HCT116 (cell line): ENCODE measurements at regions not wholly inside any gene's neighbourhood (a gene's known extent, or its start where the extent isn't known, plus 50 kb on each side); places are given as distances from the start of the nearest gene placed in this dataset.

Experiments
- ATAC-seq: fragments of 200-7000 bp; cut with Tn5 transposase; 2 replicates; pipeline ENCODE4 v1.9.1; 2020; ENCODE audit warnings: mild to moderate bottlenecking, moderate library complexity
- BruUV-seq: library from RNA; stranded (reverse); fragments of 400-500 nt; replicated peaks from 2 replicates; lab custom pipeline; 2021; lab: Mats Ljungman, UMichigan
- CTCF ChIA-PET: fragments of 300-600 bp; sonication (Branson Sonifier 250); formaldehyde crosslinking; loops from one replicate; lab custom pipeline; 2021; ENCODE audit warnings: antibody characterized with exemption; lab: Charles Lee
- POLR2A ChIA-PET: fragments of 300-600, 350-600 bp; sonication (Branson Sonifier 250); formaldehyde crosslinking; loops from one replicate; lab custom pipeline; 2021; ENCODE audit warnings: antibody characterized with exemption; lab: Charles Lee
- RAD21 ChIA-PET, 2 experiments: fragments of 300-600 bp; sonication (Branson Sonifier 250); formaldehyde crosslinking; loops; one replicate each; lab custom pipeline; 2023; ENCODE audit warnings: low total read pairs in 2 of 2; ENCODE audit not compliant: uncharacterized antibody in 2 of 2, unreplicated experiment in 2 of 2, low non-redundant PET in 1 of 2; lab: Charles Lee
- DNase-seq: peaks from one replicate; pipeline ENCODE4 v3.0.0-alpha.2; 2010; ENCODE audit warnings: low read depth, low spot score
- H2AFZ ChIP-seq: fragments of 200-600 bp; shearing (Covaris generic), sonication (generic); 2 replicates; pipeline ENCODE4 v1.6.1; 2017; ENCODE audit warnings: low read depth, mixed run types, mixed read lengths, antibody characterized with exemption, low read length; ENCODE audit not compliant: poor library complexity, severe bottlenecking
- H3K27ac ChIP-seq: 2 replicates; pipeline ENCODE4 v1.5.1; 2012; ENCODE audit warnings: low read depth, low read length
- H3K27me3 ChIP-seq: fragments of 200-600 bp; sonication (generic); 2 replicates; pipeline ENCODE4 v1.6.1; 2016; ENCODE audit warnings: mixed run types, low read length, mixed read lengths; ENCODE audit not compliant: insufficient read depth
- H3K36me3 ChIP-seq, 2 experiments: fragments of 200-500 bp in 1 of 2; fragments of 200-600 bp in 1 of 2; sonication (Bioruptor generic) in 1 of 2; sonication (generic) in 1 of 2; 2 replicates each; pipeline versions ENCODE4 v1.5.1 to v1.6.1; 2014 to 2016; ENCODE audit warnings: low read length in 2 of 2, inconsistent platforms in 1 of 2, mixed read lengths in 1 of 2, mixed run types in 1 of 2; ENCODE audit not compliant: insufficient read depth in 2 of 2, control insufficient read depth in 1 of 2
- H3K4me1 ChIP-seq, 2 experiments: fragments of 200-600 bp in 1 of 2; sonication (generic) in 1 of 2; 2 replicates each; pipeline versions ENCODE4 v1.5.1 to v1.6.1; 2012 to 2017; ENCODE audit warnings: low read length in 2 of 2, inconsistent platforms in 1 of 2, mild to moderate bottlenecking in 1 of 2, mixed read lengths in 1 of 2, mixed run types in 1 of 2, moderate library complexity in 1 of 2; ENCODE audit not compliant: insufficient read depth in 2 of 2, control insufficient read depth in 1 of 2
- H3K4me2 ChIP-seq: fragments of 200-600 bp; sonication (generic); 2 replicates; pipeline ENCODE4 v1.6.1; 2017; ENCODE audit warnings: mixed run types, low read length, mixed read lengths
- H3K4me3 ChIP-seq, 2 experiments: fragments of 200-600 bp in 1 of 2; sonication (generic) in 1 of 2; replicated peaks in 1 of 2; 2 replicates each; pipeline ENCODE4 v1.5.1; 2011 to 2016; ENCODE audit warnings: low read length in 2 of 2, control low read depth in 1 of 2, low read depth in 1 of 2, mild to moderate bottlenecking in 1 of 2, mixed read lengths in 1 of 2, mixed run types in 1 of 2
- H3K79me2 ChIP-seq: fragments of 200-600 bp; sonication (generic); 2 replicates; pipeline ENCODE4 v1.6.1; 2017; ENCODE audit warnings: mild to moderate bottlenecking, mixed run types, low read length, moderate library complexity, mixed read lengths; ENCODE audit not compliant: insufficient read depth
- H3K9ac ChIP-seq: fragments of 200-600 bp; sonication (generic); 2 replicates; pipeline ENCODE4 v1.6.1; 2016; ENCODE audit warnings: low read length, mixed read lengths
- H3K9me2 ChIP-seq: fragments of 200-600 bp; sonication (generic), shearing (Covaris generic); 2 replicates; pipeline ENCODE4 v1.6.1; 2017; ENCODE audit warnings: mixed run types, mild to moderate bottlenecking, moderate library complexity; ENCODE audit not compliant: insufficient read depth
- H3K9me3 ChIP-seq, 2 experiments: fragments of 200-500 bp in 1 of 2; fragments of 200-600 bp in 1 of 2; sonication (Bioruptor generic) in 1 of 2; sonication (generic) in 1 of 2; 2 replicates each; pipeline ENCODE4 v1.6.1; 2014 to 2017; ENCODE audit warnings: low read length in 2 of 2, mixed read lengths in 2 of 2, inconsistent platforms in 1 of 2, low read depth in 1 of 2, mild to moderate bottlenecking in 1 of 2, mixed run types in 1 of 2, moderate library complexity in 1 of 2; ENCODE audit not compliant: control insufficient read depth in 1 of 2, insufficient read depth in 1 of 2
- H4K20me1 ChIP-seq: fragments of 200-600 bp; sonication (generic), shearing (Covaris generic); 2 replicates; pipeline ENCODE4 v1.6.1; 2017; ENCODE audit warnings: mixed run types, mild to moderate bottlenecking, moderate library complexity; ENCODE audit not compliant: insufficient read depth
- CBX3 ChIP-seq: IDR thresholded peaks from 2 replicates; pipeline ENCODE4 v1.6.1; 2012; ENCODE audit warnings: low read depth
- CEBPB ChIP-seq: IDR thresholded peaks from 2 replicates; pipeline ENCODE4 v1.6.1; 2012; ENCODE audit warnings: low read depth
- EGR1 ChIP-seq: IDR thresholded peaks from 2 replicates; pipeline ENCODE4 v1.6.1; 2012; ENCODE audit warnings: low read depth
- EZH2 ChIP-seq: fragments of 200-600 bp; sonication (generic); IDR thresholded peaks from 2 replicates; pipeline ENCODE4 v1.6.1; 2017; ENCODE audit warnings: antibody characterized with exemption, mixed run types
- FOSL1 ChIP-seq: IDR thresholded peaks from 2 replicates; pipeline ENCODE4 v1.6.1; 2012; ENCODE audit warnings: low read depth
- POLR2A ChIP-seq: IDR thresholded peaks from 2 replicates; pipeline ENCODE4 v1.7.0; 2011; ENCODE audit warnings: borderline replicate concordance; ENCODE audit not compliant: insufficient read depth, insufficient read length; ENCODE audit errors: extremely low read depth
- POLR2AphosphoS5 ChIP-seq: IDR thresholded peaks from 2 replicates; pipeline ENCODE4 v1.6.1; 2011; ENCODE audit warnings: mild to moderate bottlenecking, low read depth, low read length, moderate library complexity
- SRF ChIP-seq: IDR thresholded peaks from 2 replicates; pipeline ENCODE4 v1.6.1; 2012; ENCODE audit warnings: low read depth
- TCF7L2 ChIP-seq: IDR thresholded peaks from 2 replicates; pipeline ENCODE4 v1.7.0; 2011; ENCODE audit warnings: borderline replicate concordance, inconsistent platforms; ENCODE audit not compliant: insufficient read depth, insufficient read length; ENCODE audit errors: extremely low read depth
- YY1 ChIP-seq: IDR thresholded peaks from 2 replicates; pipeline ENCODE4 v1.6.1; 2011; ENCODE audit warnings: low read length, low read depth, moderate library complexity, mild to moderate bottlenecking; ENCODE audit not compliant: insufficient replicate concordance; ENCODE audit errors: extremely low read depth
- ZBTB33 ChIP-seq: IDR thresholded peaks from 2 replicates; pipeline ENCODE4 v1.6.1; 2011; ENCODE audit warnings: mild to moderate bottlenecking, low read length, moderate library complexity; ENCODE audit not compliant: insufficient replicate concordance; ENCODE audit errors: extremely low read depth
- ZFX ChIP-seq: fragments of 450-650 bp; IDR thresholded peaks from 2 replicates; pipeline ENCODE4 v1.6.1; 2017
- ZNF274 ChIP-seq: fragments of 200-500 bp; sonication (Bioruptor generic); IDR thresholded peaks from 2 replicates; pipeline ENCODE4 v1.6.1; 2014; ENCODE audit warnings: mild to moderate bottlenecking, low read depth, low read length, inconsistent platforms
- intact Hi-C: fragments of 100-400 bp; cut with micrococcal nuclease; formaldehyde crosslinking; loops from 2 replicates; pipeline ENCODE4 v1.10.0; 2022
- TF ChIP-seq, protein P1 (sequence below): IDR thresholded peaks from 2 replicates; pipeline ENCODE4 v1.6.1; 2012
- TF ChIP-seq, protein P2 (sequence below), 3 experiments: fragments of 200-600 bp in 1 of 3; sonication (generic) in 1 of 3; IDR thresholded peaks in 2 of 3; conservative IDR thresholded peaks in 1 of 3; 2 replicates each; pipeline ENCODE4 v1.5.1; 2012 to 2017; ENCODE audit warnings: low read depth in 2 of 3, low read length in 2 of 3, antibody characterized with exemption in 1 of 3, borderline replicate concordance in 1 of 3, control low read depth in 1 of 3, mild to moderate bottlenecking in 1 of 3, mixed read lengths in 1 of 3, mixed run types in 1 of 3, moderate library complexity in 1 of 3; ENCODE audit not compliant: insufficient read depth in 1 of 3
- TF ChIP-seq, protein P3 (sequence below): IDR thresholded peaks from 2 replicates; pipeline ENCODE4 v1.6.1; 2012
- TF ChIP-seq, protein P4 (sequence below): IDR thresholded peaks from 2 replicates; pipeline ENCODE4 v1.6.1; 2012; ENCODE audit warnings: low read depth

DNA sequence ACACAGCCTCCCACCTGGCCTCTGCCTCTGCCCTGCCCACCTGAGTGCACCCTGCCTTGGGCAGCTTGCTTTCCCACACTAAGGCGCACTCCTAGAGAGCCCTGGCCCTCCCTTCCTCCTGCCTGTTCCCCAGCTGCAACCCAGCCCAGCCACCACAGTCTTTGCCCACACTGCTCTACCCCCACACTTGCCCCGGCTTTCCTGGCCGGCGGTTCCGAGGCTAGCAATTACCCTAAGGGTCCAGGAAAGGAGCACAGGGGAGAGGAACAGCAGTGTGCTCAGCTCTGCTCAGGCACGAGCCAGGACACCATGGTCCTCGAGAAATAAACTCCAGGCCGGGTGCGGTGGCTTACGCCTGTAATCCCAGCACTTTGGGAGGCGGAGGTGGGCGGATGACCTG is 237.8 kb upstream of the RAB6C start:
- BruUV-seq, result no TSS peak
- intact Hi-C loops, result no loop called here

More for the DNA sequence above, 237.8 kb upstream of the RAB6C start:
- H2AFZ ChIP-seq, result no peak overlapping the region
- ChIA-PET RAD21 (no interaction called here), CTCF (no interaction called here)
- H3K79me2 ChIP-seq, result no peaks in the 10 kb centered on the region
- H3K27ac ChIP-seq, result no peak overlapping the region
- no peak for DNase-seq
- H4K20me1 ChIP-seq, result no peaks in the 10 kb centered on the region
- H3K36me3 ChIP-seq, result no peaks in the 10 kb centered on the region
- H3K4me3 ChIP-seq, result no peak overlapping the region
- H3K4me2 ChIP-seq, result no peak overlapping the region
- no peaks in the 10 kb centered on the region for H3K9me2 ChIP-seq
- TF ChIP-seq EZH2 (no peak), YY1 (no peak), CEBPB (no peak), SRF (no peak), ZFX (no peak), ZNF274 (no peak), POLR2AphosphoS5 (no peak), POLR2A (no peak), FOSL1 (no peak), TCF7L2 (no peak), ZBTB33 (no peak), EGR1 (no peak), CBX3 (no peak)
- TF ChIP-seq, protein P1, sequence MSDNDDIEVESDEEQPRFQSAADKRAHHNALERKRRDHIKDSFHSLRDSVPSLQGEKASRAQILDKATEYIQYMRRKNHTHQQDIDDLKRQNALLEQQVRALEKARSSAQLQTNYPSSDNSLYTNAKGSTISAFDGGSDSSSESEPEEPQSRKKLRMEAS, result no peak
- TF ChIP-seq, protein P2, sequence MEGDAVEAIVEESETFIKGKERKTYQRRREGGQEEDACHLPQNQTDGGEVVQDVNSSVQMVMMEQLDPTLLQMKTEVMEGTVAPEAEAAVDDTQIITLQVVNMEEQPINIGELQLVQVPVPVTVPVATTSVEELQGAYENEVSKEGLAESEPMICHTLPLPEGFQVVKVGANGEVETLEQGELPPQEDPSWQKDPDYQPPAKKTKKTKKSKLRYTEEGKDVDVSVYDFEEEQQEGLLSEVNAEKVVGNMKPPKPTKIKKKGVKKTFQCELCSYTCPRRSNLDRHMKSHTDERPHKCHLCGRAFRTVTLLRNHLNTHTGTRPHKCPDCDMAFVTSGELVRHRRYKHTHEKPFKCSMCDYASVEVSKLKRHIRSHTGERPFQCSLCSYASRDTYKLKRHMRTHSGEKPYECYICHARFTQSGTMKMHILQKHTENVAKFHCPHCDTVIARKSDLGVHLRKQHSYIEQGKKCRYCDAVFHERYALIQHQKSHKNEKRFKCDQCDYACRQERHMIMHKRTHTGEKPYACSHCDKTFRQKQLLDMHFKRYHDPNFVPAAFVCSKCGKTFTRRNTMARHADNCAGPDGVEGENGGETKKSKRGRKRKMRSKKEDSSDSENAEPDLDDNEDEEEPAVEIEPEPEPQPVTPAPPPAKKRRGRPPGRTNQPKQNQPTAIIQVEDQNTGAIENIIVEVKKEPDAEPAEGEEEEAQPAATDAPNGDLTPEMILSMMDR (IDR thresholded peaks at IDR 0.05 in 2 of 3, conservative IDR thresholded peaks at IDR 0.05 in 1 of 3; ENCODE audit: borderline replicate concordance in 1 of 3, insufficient read depth in 1 of 3, low read depth in 2 of 3, low read length in 2 of 3), result no peak
- TF ChIP-seq, protein P3, sequence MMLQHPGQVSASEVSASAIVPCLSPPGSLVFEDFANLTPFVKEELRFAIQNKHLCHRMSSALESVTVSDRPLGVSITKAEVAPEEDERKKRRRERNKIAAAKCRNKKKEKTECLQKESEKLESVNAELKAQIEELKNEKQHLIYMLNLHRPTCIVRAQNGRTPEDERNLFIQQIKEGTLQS, result no peak
- TF ChIP-seq, protein P4, sequence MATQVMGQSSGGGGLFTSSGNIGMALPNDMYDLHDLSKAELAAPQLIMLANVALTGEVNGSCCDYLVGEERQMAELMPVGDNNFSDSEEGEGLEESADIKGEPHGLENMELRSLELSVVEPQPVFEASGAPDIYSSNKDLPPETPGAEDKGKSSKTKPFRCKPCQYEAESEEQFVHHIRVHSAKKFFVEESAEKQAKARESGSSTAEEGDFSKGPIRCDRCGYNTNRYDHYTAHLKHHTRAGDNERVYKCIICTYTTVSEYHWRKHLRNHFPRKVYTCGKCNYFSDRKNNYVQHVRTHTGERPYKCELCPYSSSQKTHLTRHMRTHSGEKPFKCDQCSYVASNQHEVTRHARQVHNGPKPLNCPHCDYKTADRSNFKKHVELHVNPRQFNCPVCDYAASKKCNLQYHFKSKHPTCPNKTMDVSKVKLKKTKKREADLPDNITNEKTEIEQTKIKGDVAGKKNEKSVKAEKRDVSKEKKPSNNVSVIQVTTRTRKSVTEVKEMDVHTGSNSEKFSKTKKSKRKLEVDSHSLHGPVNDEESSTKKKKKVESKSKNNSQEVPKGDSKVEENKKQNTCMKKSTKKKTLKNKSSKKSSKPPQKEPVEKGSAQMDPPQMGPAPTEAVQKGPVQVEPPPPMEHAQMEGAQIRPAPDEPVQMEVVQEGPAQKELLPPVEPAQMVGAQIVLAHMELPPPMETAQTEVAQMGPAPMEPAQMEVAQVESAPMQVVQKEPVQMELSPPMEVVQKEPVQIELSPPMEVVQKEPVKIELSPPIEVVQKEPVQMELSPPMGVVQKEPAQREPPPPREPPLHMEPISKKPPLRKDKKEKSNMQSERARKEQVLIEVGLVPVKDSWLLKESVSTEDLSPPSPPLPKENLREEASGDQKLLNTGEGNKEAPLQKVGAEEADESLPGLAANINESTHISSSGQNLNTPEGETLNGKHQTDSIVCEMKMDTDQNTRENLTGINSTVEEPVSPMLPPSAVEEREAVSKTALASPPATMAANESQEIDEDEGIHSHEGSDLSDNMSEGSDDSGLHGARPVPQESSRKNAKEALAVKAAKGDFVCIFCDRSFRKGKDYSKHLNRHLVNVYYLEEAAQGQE, result no peak
- TF ChIP-seq, all 23 proteins: peak for 0
- Histone ChIP-seq H3K9me3 (no peaks in the 10 kb centered on the region), H3K27me3 (peaks cover 9% of the 10 kb centered on the region; the same call in 1 of the 2 replicates), H3K9ac (no peak overlapping the region), H3K4me1 (no peaks in the 10 kb centered on the region)
- ATAC-seq, result no peak
- POLR2A ChIA-PET, result no interaction called here
